ENCODE measurements at regions not wholly inside any gene's neighbourhood (a gene's known extent, or its start where the extent isn't known, plus 50 kb on each side); places are given as distances from the start of the nearest gene placed in this dataset.

DNA sequence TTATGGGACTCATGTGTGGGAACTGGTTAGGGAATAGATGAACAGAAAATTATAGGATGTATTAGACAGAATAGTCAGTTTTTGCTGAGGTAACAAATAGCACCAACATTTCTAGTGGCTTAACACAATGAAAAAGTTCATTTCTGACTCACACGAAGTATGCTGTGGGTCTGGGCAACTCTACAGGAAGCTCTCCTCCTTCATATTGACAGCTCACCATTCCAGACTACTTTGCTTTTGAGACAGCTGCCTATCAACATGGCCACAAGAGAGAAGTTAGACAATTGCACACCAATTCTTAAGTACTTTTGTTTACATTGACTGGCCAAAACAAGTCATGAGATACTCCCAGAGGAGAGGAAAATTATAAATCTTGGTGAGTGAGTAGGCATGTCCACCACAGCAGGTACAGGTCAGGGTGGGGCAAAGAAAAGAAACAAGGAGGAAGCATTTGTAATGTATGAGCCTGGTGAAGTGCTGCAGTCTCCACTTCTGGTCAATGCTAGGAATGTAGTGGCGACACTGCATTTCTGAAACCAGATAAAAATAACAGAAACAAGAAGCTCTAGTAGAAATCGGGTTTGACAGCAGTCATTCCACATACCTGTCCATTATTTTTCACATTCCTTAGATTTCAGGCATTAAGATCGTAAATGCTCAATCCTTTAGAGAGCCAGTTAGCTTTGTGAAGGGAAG, 141.6 kb downstream of the ICOS start:
- no peak for DNase-seq (ENCODE audit: low spot score)
- Histone ChIP-seq H3K27ac (no peak overlapping the region), H3K4me3 (no peak overlapping the region)
- TF ChIP-seq, protein P1, sequence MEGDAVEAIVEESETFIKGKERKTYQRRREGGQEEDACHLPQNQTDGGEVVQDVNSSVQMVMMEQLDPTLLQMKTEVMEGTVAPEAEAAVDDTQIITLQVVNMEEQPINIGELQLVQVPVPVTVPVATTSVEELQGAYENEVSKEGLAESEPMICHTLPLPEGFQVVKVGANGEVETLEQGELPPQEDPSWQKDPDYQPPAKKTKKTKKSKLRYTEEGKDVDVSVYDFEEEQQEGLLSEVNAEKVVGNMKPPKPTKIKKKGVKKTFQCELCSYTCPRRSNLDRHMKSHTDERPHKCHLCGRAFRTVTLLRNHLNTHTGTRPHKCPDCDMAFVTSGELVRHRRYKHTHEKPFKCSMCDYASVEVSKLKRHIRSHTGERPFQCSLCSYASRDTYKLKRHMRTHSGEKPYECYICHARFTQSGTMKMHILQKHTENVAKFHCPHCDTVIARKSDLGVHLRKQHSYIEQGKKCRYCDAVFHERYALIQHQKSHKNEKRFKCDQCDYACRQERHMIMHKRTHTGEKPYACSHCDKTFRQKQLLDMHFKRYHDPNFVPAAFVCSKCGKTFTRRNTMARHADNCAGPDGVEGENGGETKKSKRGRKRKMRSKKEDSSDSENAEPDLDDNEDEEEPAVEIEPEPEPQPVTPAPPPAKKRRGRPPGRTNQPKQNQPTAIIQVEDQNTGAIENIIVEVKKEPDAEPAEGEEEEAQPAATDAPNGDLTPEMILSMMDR (IDR thresholded peaks at IDR 0.05): no peak

GRCh38 chr2:204081487-204082425, 145.2 kb downstream of the ICOS start:
- TF ChIP-seq, protein P1 (IDR thresholded peaks at IDR 0.05): no peak
- Histone ChIP-seq H3K4me3 (no peak overlapping the region), H3K27ac (no peak overlapping the region)
- DNase-seq (ENCODE audit: low spot score): no peak

DNA sequence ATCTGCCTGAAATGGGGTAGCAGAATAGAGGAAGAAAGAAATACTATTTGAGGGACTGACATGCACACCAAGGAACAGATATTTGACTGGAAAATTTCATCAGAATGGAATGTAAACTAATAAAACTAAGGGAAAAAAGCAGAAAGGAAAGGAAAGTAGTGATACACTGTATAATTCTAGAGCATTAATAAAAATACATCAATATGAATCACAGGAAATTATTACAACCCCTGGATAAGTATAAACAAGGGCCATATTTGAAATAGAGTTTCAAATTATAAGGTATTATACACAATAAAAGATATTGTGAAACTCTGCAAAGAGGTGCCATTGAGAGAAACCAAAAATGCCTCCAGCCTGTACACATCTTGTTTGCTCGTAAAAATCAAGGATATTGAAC, 149.6 kb downstream of the ICOS start:
- DNase-seq (ENCODE audit: low spot score): no peak
- no peak overlapping the region for H3K4me3 ChIP-seq
- TF ChIP-seq, protein P1 (IDR thresholded peaks at IDR 0.05): no peak
- no peak overlapping the region for H3K27ac ChIP-seq

DNA sequence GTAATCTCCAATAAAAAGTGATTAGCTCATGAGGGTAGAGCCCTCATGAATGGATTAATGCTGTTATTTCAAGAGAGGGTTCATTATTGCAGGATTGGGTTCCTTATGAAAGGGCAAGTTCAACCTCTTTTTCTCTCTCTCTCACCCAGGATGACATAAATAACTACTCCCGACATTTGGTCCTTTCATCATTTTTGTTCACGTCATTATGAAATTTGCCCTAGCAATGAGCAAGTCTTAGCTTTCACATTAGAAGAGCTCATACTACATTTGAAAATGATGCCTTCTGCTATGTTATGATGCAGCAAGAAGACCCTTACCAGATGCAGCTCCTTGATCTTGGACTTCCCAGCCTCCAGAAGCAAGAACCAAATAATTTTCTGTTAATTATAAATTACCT, 152.5 kb downstream of the ICOS start:
- no peak overlapping the region for H3K27ac ChIP-seq
- no peak overlapping the region for H3K4me3 ChIP-seq
- no peak for DNase-seq (ENCODE audit: low spot score)
- TF ChIP-seq, protein P1 (IDR thresholded peaks at IDR 0.05): no peak

- Histone ChIP-seq H3K4me3 (no peak overlapping the region), H3K27ac (no peak overlapping the region)
- DNase-seq (ENCODE audit: low spot score): no peak
- TF ChIP-seq, protein P1 (IDR thresholded peaks at IDR 0.05): no peak
Observed at GRCh38 chr2:204089574-204089973, 153.0 kb downstream of the ICOS start.

DNA sequence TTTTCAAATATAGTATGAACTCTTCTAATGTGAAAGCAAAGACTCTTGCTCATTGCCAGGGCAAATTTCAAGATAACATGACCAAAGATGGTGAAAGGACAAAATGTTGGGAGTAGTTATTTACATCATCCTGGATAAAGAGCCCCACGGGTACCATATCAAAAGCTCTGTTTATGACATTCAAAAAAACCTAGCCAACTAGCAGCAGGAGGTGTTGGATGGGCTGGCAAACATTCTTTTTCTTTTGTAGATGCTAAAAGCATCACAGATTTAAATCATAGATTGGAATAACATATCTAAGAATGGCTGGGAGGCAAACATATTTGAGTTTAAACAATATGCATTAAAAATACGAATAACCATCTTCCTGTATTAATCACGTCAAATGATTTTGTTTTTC, 153.5 kb downstream of the ICOS start:
- Histone ChIP-seq H3K27ac (no peak overlapping the region), H3K4me3 (no peak overlapping the region)
- TF ChIP-seq, protein P1 (IDR thresholded peaks at IDR 0.05): no peak
- DNase-seq (ENCODE audit: low spot score): no peak
